WI38 (cell line): ENCODE measurements at regions not wholly inside any gene's neighbourhood (a gene's known extent, or its start where the extent isn't known, plus 50 kb on each side); places are given as distances from the start of the nearest gene placed in this dataset.

Source experiments
- H3K4me3 ChIP-seq: 2 replicates; pipeline ENCODE4 v1.5.1; 2011; ENCODE audit warnings: low read depth, mild to moderate bottlenecking, control low read depth, low read length
- TF ChIP-seq, protein P1 (sequence below): IDR thresholded peaks from 2 replicates; pipeline ENCODE4 v1.5.1; 2012; ENCODE audit warnings: low read depth, mild to moderate bottlenecking, control low read depth, low read length

DNA sequence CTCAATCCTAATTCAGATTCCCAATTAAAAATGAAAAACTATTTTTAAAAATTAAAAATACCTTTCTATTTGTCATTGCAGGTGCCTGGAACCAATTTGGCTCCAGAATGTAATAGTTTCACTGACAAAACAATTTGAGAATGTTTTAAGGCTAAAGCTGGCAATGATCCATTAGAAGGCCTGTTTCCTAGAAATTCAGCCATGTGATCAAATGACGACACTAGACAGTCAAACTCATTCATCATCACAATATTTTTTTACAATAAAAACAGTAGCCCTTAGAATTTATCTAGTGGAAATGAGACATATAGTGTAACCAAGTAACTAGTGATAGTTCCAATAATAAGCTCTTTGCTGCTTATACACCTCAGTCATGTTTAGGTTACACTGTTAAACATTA is 75.4 kb upstream of the MAP3K1 start:
- TF ChIP-seq, protein P1, sequence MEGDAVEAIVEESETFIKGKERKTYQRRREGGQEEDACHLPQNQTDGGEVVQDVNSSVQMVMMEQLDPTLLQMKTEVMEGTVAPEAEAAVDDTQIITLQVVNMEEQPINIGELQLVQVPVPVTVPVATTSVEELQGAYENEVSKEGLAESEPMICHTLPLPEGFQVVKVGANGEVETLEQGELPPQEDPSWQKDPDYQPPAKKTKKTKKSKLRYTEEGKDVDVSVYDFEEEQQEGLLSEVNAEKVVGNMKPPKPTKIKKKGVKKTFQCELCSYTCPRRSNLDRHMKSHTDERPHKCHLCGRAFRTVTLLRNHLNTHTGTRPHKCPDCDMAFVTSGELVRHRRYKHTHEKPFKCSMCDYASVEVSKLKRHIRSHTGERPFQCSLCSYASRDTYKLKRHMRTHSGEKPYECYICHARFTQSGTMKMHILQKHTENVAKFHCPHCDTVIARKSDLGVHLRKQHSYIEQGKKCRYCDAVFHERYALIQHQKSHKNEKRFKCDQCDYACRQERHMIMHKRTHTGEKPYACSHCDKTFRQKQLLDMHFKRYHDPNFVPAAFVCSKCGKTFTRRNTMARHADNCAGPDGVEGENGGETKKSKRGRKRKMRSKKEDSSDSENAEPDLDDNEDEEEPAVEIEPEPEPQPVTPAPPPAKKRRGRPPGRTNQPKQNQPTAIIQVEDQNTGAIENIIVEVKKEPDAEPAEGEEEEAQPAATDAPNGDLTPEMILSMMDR = no peak
- H3K4me3 ChIP-seq = no peak overlapping the region

DNA sequence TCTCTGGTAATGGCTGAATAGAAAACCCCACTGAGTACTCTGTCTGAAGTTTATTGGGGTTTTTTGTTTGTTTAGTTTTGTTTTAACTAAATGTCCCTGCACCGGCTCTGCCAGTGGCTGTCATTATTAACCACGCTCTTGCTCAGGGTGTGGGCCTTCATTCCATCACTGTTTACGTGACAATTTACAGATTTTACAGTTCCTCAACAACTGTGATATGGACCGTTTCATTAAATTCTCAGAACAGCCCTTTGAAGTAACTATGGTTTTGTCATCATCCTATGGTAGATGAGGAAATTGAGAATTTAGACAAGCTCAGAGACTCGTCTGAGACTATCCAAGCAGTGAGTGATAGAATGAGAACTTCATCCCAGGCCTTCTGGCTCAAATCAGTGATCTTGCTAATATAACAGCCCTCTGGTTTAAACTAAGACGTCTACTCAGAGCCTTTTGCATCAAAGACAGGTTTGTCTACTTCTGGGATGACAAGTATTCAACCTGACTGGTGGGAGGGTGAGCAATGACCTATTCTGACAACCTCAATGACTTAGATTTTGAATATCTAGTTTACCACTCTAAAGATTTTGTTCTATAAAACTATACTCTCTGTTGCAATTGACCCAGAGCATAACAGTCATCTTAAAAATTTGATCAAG is 77.3 kb upstream of the MAP3K1 start:
- TF ChIP-seq, protein P1 = no peak
- H3K4me3 ChIP-seq = no peak overlapping the region

DNA sequence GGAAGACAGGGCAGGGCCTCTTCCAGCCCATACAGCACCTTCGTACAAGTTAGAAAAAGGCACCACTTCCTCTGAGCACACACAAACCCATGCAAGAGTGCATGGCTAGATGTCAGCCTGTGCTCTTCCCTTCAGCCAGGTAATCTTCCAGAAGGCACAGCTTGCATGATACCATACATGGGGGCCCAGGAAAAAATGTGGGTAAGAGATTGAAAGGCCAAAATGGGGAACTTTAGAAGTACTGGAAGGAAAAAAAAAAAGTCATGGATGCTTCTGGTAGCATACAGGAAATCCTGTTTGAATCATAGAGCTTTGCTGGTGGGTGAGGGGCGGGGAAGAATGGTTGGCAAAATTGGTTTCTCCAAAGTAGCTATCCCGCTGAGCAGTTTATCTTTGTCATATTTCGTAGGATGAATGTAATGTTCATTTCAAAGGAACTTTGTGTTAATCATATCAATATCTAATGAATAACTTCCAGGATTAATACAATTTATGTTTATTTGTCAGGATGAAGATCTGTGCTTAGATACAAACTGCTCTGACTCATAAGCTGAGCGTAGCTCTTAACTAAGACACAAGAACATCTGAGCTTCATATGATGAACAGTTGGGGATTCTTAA is 78.2 kb upstream of the MAP3K1 start:
- no peak overlapping the region for H3K4me3 ChIP-seq
- TF ChIP-seq, protein P1 = no peak

DNA sequence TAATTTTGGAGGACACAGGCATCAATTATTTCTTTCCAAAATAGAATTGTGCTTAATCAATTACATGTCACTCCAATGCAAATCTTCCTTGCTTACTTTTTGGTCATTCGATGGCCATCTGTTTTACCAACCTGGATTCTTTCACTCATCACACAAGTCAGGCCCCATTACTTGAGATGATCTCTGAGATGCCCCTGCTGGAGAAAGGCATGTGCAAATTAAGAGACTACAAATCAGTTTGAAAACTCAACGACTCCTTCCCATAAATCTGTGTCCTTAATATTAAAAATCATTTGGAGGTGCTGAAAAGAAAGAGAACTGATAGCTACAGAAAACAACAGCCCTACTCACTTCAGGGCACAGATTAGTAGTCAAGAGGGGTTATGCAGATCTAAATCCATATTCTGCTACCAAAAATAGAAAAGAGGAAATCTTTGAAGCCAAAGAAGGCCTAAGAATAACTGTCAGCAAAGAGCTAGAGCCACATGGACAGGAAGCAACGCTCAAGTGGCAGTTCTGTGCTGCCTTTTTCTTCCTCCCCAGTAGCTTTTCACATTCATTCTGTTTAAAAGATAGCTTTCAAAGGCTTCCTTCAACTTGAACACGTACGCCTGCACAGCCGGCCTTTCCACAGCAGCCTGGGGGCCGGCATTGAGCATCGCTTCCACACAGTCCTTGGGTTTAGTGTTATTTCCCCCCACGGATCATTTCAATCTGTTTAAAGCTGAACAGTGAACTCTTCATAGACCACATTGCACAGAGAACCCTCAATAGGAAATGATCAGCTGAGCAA is 79.3 kb upstream of the MAP3K1 start:
- TF ChIP-seq, protein P1 = no peak
- no peak overlapping the region for H3K4me3 ChIP-seq

DNA sequence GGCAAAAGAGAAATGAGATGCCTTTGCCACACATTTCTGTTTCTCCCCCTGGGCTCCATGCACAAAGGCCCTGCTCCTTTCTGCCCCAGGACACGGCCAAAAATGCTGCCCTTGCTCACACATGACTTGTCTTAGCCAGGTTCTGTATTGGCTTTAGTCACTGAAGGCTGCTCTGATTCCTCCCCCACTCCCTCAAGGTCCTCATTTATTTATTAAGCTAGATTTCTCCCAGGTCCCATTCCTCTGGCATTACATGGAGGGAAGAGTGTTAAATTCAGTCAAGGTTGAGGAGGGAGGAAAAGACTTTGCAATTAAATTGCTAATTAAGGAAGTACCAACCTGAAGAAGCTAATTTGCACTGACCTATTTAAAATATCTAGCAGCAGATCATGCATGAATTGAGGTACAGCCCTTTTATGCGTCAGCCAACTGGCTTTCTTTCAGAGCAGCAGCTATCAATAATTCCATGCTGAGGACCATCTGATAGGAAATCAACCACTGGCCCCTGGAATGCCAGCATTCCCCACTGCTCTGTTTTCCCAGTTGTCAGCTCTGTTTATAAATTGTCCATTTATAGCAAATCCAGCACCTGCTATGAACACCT is 81.2 kb upstream of the MAP3K1 start:
- no peak overlapping the region for H3K4me3 ChIP-seq
- TF ChIP-seq, protein P1 = no peak

DNA sequence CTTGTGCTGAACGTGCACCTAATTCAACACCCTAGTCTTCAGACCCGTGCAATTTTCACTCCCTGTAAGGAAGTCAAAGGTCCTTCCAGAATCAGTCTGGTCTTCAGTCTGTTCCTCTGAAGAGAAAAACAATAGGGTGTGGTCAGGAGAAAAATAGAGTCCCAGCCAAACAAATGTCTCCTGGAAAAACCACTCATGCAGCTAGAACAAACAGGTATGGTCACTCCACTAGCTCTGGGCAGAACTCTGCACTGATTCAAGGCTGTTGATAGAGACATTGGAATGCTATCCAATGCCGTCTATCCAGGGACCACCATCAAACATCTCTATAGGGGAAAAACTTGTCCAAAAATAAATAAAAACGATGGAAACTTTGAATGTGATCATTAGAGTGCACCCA is 81.8 kb upstream of the MAP3K1 start:
- H3K4me3 ChIP-seq = no peak overlapping the region
- TF ChIP-seq, protein P1 = no peak
